ENCODE measurements at regions not wholly inside any gene's neighbourhood (a gene's known extent, or its start where the extent isn't known, plus 50 kb on each side); places are given as distances from the start of the nearest gene placed in this dataset.

DNA sequence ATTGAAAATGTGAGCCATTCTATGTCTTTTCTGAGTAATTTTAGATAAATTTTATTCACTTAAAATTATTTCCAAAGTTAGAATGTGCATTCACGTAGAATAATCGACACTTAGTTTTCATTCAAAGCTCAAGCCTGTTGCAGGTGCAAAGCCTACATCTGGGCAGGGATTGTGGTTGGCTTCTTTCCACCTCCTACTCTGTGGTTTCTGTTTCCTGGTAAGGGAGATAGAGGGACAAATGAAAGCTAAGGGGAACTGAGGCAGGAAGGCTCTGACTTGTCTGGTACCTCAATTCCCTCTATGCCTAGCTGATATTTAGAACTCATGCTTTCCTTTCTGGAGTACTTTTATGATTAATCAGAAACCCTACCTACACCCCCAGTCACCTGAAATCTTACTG lies 251.2 kb upstream of the DPYD start:
- Histone ChIP-seq H3K27me3 (no peaks in the 10 kb centered on the region), H3K27ac (no peak overlapping the region), H3K4me1 (no peaks in the 10 kb centered on the region), H3K9me3 (no peaks in the 10 kb centered on the region), H3K36me3 (ENCODE audit: low read depth, missing control alignments) (no peaks in the 10 kb centered on the region), H3K4me3 (no peak overlapping the region)
- intact Hi-C loops (cut with DNase I; ENCODE audit: low total_unique reads) = no loop called here
- DNase-seq = no peak
- 75 to 78% methylated on average over 2 of the region's 2 CpGs for WGBS, 2 donors
- TF ChIP-seq POLR2A (IDR thresholded peaks at IDR 0.05) = no peak
- TF ChIP-seq, protein P1, sequence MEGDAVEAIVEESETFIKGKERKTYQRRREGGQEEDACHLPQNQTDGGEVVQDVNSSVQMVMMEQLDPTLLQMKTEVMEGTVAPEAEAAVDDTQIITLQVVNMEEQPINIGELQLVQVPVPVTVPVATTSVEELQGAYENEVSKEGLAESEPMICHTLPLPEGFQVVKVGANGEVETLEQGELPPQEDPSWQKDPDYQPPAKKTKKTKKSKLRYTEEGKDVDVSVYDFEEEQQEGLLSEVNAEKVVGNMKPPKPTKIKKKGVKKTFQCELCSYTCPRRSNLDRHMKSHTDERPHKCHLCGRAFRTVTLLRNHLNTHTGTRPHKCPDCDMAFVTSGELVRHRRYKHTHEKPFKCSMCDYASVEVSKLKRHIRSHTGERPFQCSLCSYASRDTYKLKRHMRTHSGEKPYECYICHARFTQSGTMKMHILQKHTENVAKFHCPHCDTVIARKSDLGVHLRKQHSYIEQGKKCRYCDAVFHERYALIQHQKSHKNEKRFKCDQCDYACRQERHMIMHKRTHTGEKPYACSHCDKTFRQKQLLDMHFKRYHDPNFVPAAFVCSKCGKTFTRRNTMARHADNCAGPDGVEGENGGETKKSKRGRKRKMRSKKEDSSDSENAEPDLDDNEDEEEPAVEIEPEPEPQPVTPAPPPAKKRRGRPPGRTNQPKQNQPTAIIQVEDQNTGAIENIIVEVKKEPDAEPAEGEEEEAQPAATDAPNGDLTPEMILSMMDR (IDR thresholded peaks at IDR 0.05) = no peak

DNA sequence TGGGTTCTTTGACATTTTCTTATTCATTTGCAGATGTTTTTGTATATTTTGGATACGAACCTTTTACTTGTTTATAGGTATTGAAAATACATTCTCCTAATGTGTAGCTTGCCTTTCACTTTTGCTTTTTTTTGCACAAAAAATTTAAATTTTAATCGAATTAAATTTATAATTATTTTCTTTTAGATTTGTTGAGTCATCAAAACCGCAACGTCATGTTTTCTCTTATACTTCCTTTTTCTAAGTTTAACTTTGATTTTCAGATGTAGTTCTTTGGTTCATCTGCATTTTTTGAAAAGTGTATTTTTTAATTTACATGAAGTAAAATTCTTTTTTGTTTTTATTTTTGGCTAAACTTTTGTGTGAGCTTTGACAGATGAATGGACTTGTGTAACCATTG lies 243.7 kb upstream of the DPYD start:
- no peak overlapping the region for H3K27ac ChIP-seq
- H3K9me3 ChIP-seq = no peaks in the 10 kb centered on the region
- H3K4me3 ChIP-seq = no peak overlapping the region
- TF ChIP-seq, protein P1 (IDR thresholded peaks at IDR 0.05) = no peak
- no peak for TF ChIP-seq POLR2A (IDR thresholded peaks at IDR 0.05)
- intact Hi-C loops (cut with DNase I; ENCODE audit: low total_unique reads) = no loop called here
- H3K36me3 ChIP-seq (ENCODE audit: low read depth, missing control alignments) = no peaks in the 10 kb centered on the region
- 84 to 91% methylated on average over 4 of the region's 4 CpGs for WGBS, 2 donors
- no peak for DNase-seq
- no peaks in the 10 kb centered on the region for H3K27me3 ChIP-seq
- no peaks in the 10 kb centered on the region for H3K4me1 ChIP-seq

DNA sequence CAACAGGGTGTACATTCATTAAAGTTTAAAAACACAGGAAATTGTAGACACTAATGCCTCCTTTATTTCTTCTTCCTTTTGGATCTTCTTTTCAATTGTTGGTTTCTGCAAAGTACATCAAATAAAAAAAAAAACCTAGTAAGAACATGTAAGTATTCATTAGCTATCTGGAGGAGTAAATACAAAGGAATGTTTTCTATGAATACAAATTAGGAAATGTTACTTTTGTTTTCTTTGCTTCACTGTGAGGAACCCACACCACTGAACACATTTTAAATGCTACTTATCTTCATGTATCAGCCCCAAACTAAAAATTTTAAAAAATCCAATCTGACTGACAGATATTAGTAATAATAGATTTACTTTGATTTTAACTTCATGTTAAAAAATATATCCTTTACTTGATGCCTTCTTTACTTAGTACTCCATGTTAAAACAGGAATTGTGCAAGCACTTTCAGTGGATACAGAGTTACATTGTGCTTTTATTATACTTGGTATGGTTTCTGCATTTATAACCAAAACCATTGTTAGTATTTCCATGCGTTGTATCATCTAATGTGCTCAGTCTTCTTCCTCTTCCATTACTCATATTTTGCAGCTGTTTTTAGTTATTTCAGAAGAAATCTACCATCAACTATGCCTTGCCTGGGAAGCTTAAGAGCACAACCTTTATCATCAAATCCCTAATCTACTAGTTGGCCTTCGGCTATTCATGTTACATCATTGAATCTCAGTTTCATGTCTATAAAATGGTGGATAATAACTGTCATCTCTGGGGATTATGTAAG lies 236.9 kb upstream of the DPYD start:
- 77% methylated on average over 2 of the region's 2 CpGs for WGBS, 2 donors
- TF ChIP-seq, protein P1 (IDR thresholded peaks at IDR 0.05) = no peak
- TF ChIP-seq POLR2A (IDR thresholded peaks at IDR 0.05) = no peak
- no peaks in the 10 kb centered on the region for H3K36me3 ChIP-seq (ENCODE audit: low read depth, missing control alignments)

DNA sequence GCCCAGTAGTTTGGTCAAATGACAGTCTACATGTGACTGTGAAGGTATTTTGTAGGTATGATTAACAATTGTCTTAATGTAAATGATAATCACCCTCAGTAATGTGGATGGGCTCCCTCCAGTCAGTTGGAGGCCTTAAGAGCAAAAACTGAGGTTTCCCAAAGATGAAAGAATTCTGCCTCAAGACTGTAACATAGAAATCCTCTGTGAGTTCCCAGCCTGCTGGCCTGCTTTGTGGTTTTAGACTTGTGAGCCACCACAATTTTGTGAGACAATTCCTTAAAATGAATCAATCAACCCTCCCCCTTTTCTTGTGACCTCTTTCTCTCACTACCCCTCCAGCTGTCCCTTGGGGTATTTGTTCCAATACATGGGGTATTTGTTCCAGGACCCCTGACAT lies 226.4 kb upstream of the DPYD start:
- no peak for TF ChIP-seq POLR2A (IDR thresholded peaks at IDR 0.05)
- TF ChIP-seq, protein P1 (IDR thresholded peaks at IDR 0.05) = no peak
- DNase-seq = no peak
- Histone ChIP-seq H3K27me3 (no peaks in the 10 kb centered on the region), H3K27ac (no peak overlapping the region), H3K4me1 (no peaks in the 10 kb centered on the region), H3K36me3 (ENCODE audit: low read depth, missing control alignments) (no peaks in the 10 kb centered on the region), H3K4me3 (no peak overlapping the region), H3K9me3 (no peaks in the 10 kb centered on the region)
- intact Hi-C loops (cut with DNase I; ENCODE audit: low total_unique reads) = no loop called here

More for the DNA sequence above, 236.9 kb upstream of the DPYD start:
- intact Hi-C loops (cut with DNase I; ENCODE audit: low total_unique reads) = no loop called here
- Histone ChIP-seq H3K4me1 (no peaks in the 10 kb centered on the region), H3K27ac (no peak overlapping the region), H3K9me3 (no peaks in the 10 kb centered on the region), H3K4me3 (no peak overlapping the region), H3K27me3 (no peaks in the 10 kb centered on the region)
- DNase-seq = no peak

DNA sequence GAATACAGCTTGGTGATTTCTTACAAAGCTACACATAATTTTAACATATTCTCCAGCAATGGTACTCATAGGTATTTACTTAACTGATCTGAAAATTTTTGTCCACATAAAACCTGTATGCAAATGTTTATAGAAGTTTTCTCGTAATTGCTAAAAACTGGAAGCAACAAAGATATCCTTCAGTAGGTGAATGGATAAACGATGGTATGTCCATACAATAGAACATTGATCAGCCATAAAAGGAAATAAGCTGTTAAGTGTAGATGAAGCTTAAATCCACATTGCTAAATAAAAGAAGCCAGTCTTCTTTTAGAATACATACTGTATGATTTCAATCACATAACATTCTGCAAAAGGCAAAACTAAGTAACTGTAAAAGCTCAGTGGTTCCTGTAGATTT lies 224.8 kb upstream of the DPYD start:
- H3K27ac ChIP-seq = no peak overlapping the region
- no peak for DNase-seq
- H3K9me3 ChIP-seq = no peaks in the 10 kb centered on the region
- H3K27me3 ChIP-seq = no peaks in the 10 kb centered on the region
- 80 to 92% methylated on average over 2 of the region's 2 CpGs for WGBS, 2 donors
- H3K4me3 ChIP-seq = no peak overlapping the region
- no peak for TF ChIP-seq POLR2A (IDR thresholded peaks at IDR 0.05)
- TF ChIP-seq, protein P1 (IDR thresholded peaks at IDR 0.05) = no peak
- H3K36me3 ChIP-seq (ENCODE audit: low read depth, missing control alignments) = no peaks in the 10 kb centered on the region
- H3K4me1 ChIP-seq = no peaks in the 10 kb centered on the region
- intact Hi-C loops (cut with DNase I; ENCODE audit: low total_unique reads) = no loop called here
